GM21390 (cell line): ENCODE measurements at regions not wholly inside any gene's neighbourhood (a gene's known extent, or its start where the extent isn't known, plus 50 kb on each side); places are given as distances from the start of the nearest gene placed in this dataset.

Source experiments
- ATAC-seq: cut with Tn5 transposase; IDR thresholded peaks from one replicate; pipeline ENCODE4 v1.9.1; 2021; ENCODE audit not compliant: unreplicated experiment

GRCh38 chr3:59265566-59265965 lies 215.7 kb upstream of the CFAP20DC start:
- no peak for ATAC-seq

- ATAC-seq = no peak
Observed at GRCh38 chr3:59264366-59264765, 214.5 kb upstream of the CFAP20DC start.

- no peak for ATAC-seq
Observed at GRCh38 chr3:59263152-59263551, 213.3 kb upstream of the CFAP20DC start.

GRCh38 chr3:59262076-59262498 lies 212.3 kb upstream of the CFAP20DC start:
- peak; percentile 92 for ATAC-seq

- ATAC-seq = no peak
Observed at GRCh38 chr3:59261009-59261408, 211.2 kb upstream of the CFAP20DC start.

GRCh38 chr3:59258550-59259260 lies 208.9 kb upstream of the CFAP20DC start:
- ATAC-seq = no peak

GRCh38 chr3:59257506-59257905 lies 207.7 kb upstream of the CFAP20DC start:
- no peak for ATAC-seq

- ATAC-seq = no peak
Observed at GRCh38 chr3:59256230-59256629, 206.4 kb upstream of the CFAP20DC start.

- ATAC-seq = no peak
Observed at GRCh38 chr3:59254976-59255375, 205.2 kb upstream of the CFAP20DC start.

- no peak for ATAC-seq
Observed at GRCh38 chr3:59254433-59254832, 204.6 kb upstream of the CFAP20DC start.

GRCh38 chr3:59253523-59253922 lies 203.7 kb upstream of the CFAP20DC start:
- ATAC-seq = no peak

- ATAC-seq = no peak
Observed at GRCh38 chr3:59251869-59252268, 202.0 kb upstream of the CFAP20DC start.

GRCh38 chr3:59250600-59250999 lies 200.8 kb upstream of the CFAP20DC start:
- no peak for ATAC-seq

- no peak for ATAC-seq
Observed at GRCh38 chr3:59249698-59250361, 200.0 kb upstream of the CFAP20DC start.

GRCh38 chr3:59249004-59249403 lies 199.2 kb upstream of the CFAP20DC start:
- ATAC-seq = no peak

GRCh38 chr3:59247402-59247841 lies 197.6 kb upstream of the CFAP20DC start:
- no peak for ATAC-seq

- no peak for ATAC-seq
Observed at GRCh38 chr3:59246719-59247401, 197.0 kb upstream of the CFAP20DC start.

- ATAC-seq = no peak
Observed at GRCh38 chr3:59245859-59246501, 196.2 kb upstream of the CFAP20DC start.

GRCh38 chr3:59245300-59245858 lies 195.6 kb upstream of the CFAP20DC start:
- no peak for ATAC-seq

GRCh38 chr3:59244343-59244742 lies 194.5 kb upstream of the CFAP20DC start:
- ATAC-seq = no peak

GRCh38 chr3:59243476-59243875 lies 193.7 kb upstream of the CFAP20DC start:
- no peak for ATAC-seq
